NCI-H2171 treated with DMSO at 0.1 percent for 48 hours (cell line): ENCODE measurements at regions not wholly inside any gene's neighbourhood (a gene's known extent, or its start where the extent isn't known, plus 50 kb on each side); places are given as distances from the start of the nearest gene placed in this dataset.
"Not testable (repeated sequence)": the region's sequence is repeated elsewhere in the genome, so short reads cannot be mapped to it uniquely, and the experiment has no call there.

ENCODE experiments used
- DNase-seq: peaks from one replicate; lab custom pipeline; 2025; lab: John Stamatoyannopoulos, UW

DNA sequence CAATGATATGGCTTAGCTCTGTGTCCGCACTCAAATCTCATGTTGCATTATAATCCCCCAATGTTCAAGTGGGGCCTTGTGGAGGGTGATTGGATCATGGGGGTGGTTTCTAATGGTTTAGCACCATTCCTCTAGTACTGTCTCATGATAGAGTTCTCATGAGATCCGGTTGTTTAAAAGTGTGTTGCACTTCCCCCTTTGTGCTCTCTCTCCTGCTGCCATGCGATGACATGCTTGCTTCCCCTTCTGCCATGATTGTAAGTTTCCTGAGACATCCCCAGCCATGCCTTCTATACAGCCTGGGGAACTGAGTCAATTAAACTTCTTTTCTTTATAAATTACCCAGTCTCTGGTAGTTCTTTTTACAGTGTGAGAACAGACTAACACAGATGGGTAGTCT is 427.1 kb downstream of the CHSY3 start:
- DNase-seq, result no peak

DNA sequence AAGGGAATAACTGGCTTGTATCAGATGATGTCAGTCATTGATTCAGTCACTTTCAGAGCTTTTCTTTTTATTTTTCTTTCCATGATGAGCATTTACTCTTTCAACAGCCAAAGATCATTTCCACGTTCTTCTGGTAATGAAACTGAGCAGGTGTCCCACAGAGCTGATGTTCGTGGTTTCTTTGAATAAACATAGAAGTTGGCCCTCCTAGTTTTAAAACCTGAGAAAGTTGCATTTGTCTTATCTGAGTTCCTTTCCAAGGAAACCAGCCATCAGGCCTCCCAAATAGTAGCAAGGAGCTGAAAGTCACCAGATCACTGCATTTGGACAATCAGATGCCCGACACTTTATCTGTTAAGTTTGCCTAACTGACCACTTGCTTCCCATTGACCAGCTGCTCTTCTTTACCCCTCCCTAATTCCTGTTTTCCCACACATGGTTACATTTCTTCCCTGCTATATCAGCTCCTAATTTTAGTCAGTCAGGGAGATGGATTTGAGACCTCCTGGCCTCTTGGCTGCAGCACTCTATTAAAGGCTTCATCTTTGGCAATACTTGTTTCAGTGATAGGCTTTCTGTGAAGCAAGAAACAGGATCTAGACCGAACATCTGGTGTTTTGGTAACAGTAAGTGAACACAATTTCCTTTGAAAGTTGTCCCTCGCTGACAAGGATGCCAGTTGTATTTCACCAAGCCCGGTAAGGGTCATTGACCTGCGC is 420.8 kb downstream of the CHSY3 start:
- DNase-seq, result no peak

DNA sequence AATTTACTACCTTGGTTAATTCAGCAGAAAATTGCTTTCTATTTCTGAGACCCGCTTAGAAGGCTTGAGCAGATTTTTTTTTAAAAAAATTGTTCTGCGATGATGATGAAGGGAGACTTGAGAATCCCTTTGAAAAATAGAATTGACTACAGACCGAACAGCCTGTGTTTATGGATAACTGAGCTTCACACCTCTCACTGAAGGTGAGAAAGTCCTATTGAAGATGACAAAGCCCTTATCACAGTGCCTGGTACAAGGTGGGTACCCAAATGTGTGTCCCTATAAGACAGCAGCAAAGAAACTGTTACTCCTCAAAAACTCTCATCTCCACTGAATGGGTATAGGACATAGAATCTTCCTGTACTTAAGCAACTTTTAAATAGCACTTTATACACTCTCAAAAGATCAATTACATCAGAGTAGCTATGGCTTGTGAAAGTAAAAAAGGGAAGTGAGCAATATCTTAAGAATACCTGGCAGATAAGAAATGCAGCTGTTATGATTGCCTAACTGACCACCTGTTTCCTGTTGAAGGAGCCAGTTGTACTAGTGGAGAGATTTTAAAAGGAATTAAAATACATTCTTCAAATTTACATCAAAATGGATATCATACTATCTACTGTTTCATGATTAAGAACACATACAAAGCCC is 419.7 kb downstream of the CHSY3 start:
- DNase-seq, result no peak

DNA sequence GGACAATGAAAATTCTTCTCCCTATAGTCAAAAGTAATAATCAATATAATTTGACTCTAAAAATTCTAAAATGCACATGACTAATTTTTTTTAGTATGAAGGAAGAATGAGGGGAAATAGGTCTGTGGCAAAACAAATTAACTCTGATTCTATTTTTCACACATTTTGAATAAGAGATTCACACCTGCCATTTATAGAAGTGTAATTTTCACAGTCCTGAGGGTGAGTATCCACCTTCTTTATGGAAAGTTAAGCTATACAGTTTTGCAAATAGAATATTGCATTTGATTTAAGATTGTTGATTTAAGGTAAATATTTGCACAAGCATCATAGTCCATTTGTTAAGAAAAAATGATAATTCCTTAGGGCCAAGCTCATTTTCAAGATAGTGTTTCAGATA is 417.7 kb downstream of the CHSY3 start:
- no peak for DNase-seq

DNA sequence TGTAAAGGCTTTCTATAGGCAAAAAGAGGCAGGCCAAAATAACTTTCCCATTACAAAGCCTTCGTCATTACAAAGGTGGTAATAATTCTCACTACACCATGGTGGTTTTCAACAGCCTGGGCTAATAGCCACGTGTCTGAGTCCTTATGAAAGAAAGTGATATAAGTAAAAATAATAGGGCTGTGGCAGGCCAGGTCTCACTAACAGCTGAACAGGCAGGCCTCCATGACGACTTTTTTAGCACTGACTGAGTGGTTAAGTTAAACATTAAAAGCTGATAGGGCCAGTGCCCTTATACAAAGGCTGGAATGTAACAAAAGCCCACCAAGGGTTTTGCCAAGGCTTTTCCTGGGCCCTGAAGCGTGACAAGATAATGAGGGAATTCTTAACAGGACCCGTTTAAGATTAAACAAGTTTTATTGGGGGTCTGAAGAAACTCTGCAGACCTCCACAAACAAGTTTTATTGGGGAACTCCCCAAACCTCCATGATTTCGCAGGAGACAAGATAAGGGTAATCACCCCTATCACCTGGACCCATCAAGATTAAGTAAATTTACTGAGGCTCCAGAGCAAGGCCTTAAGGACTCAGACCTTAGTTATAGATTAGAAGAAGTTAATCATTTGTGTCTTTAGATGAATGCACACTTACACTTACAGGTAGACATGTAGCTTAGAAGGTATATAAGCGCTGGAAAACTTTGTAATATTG is 412.9 kb downstream of the CHSY3 start:
- DNase-seq, result no peak

DNA sequence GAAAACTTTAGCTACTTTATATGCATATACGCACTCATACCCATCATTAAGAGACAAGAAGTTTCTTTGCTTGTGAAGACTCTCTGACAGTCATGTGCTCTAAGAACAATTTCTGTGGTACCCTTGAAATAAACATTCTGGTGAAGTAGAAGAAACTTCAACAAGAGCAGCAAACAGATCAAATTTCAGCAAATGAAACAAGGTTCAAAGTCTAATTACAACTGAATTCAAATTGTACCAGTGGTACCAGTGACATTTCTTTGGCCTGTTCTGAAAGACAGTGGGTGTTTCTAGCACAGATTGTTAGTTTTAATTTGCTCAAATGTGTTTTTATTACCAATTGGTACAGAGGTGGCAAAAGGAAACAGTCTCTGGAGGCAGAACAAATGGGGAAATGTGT is 391.0 kb downstream of the CHSY3 start:
- no peak for DNase-seq

DNA sequence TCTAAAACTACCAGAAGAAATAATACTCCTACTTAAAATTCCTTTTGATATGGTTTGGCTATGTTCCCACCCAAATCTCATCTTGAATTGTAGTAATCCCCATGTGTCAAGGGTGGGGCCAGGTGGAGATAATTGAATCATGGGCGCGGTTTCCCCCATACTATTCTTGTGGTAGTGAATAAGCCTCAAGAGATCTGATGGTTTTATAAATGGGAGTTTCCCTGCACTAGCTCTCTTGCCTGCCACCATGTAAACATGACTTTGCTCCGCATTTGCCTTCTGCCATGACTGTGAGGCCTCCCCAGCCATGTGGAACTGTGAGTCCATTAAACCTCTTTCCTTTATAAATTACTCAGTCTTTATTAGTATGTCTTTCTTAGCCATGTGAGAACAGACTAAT is 390.5 kb downstream of the CHSY3 start:
- not testable (repeated sequence) for DNase-seq

DNA sequence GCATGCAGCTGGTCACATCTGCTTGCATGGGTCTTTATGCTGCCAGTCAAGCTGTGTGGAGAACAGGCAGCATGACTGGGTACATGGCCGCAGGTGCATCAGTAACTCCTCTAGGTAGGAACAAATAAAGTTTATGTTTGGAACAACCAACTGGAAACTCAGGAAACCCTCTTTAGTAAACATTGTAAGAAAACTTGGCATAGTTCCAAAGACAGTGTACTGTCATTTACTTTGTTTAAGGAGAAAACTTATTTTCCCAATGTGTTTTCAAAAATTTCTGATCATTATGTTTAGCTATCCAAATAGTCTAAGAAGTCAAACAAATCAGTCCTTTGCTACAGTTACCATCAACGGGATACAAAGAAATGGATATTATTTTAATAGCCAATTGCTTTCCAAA is 386.0 kb downstream of the CHSY3 start:
- DNase-seq, result no peak

DNA sequence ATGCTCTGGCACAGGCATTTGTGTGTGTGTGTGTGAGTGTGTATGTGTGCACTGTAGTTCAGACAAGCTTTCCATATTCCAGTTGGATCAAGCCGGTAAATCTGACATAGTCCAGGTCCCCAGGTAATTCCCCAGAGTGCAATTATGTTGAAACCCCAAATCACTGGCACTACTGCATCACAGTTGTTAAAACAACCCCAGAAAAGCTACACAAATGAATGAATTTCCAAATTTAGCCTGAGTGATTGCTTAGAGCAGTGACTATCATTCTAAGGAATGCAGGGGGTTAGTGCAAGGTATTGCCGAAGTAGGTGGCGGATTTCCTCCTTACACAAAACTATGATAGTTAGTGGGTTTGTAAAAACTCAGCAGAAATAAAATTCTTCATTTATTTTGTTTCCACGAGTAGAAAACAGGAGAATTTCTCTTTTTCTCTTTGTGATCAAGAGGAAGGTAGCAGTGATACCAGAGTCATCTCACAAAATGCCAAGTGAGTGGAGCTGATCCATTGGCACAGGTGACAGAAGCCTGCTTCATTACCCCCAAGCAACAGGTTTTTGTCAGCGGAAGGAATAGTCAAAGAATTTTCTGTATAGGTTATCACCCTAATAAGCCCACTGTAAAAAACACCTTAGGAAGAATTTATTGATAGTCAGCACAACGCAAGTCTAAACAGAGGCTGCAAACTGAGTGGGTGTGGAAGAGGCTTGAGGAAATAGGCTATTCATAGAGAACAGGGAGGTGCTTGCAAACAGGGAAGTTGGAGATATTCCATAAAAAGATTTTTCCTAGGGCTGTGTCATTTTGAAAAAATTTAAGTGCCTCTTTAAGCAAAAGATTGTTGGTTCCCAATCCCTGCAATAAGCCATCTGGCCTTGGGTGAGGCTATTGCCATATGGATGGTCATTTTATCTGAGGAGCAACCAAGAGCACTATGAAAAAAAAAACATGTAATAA is 385.1 kb downstream of the CHSY3 start:
- DNase-seq, result no peak

DNA sequence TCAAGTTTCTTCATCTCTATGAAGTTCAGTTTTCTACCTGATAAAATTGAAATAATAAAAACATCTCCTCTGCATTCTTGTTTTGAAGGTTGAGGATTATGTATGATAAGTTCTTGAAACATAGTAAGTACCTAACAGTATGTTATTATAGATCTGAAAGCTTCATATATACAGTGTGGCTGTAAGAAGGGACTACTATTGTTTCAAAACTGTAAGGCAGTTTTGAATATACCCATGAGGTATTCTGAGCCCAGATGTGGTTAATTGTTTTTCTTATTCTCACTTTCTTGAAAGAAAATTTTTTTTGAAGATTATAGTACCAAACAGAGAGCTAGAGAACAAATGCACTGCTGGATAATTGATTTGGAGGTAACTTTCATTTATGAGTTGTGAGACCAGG is 383.2 kb downstream of the CHSY3 start:
- DNase-seq, result no peak

DNA sequence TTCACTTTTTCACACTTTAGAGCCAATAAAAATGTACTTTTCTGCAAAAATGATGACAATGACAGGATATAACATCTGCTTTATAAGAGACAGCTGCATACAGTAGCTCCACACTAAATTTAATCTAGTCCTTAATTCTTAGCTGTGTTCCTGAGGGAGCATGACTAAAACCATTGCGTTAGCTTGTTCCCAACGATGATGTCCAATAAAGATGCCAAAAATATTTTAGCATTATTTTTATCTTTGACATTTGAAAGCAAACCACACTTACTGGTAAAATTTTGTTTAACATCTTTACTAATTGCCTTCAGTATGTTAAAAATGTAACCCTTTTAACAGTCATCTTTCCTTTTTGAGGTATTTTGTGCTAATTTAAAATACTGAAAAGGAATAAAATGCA is 382.7 kb downstream of the CHSY3 start:
- DNase-seq, result no peak

DNA sequence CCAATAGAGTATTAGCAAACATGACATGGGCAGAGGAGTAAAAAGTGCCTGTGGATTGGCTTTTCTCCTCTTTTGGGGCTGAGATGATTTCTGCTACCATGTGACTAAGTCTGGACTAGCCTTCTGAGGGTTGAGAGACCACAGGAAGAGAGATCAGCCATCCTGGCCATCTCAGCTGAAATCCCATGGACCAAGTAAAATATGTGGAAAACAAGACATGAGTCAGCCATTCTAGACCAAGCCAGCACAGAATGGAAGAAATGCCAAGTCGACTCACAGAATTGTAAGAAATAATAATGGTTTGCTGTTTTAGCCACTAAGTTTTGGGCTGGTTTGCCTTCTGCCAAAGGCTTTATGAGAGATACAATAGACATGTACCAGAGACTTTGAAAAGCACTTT is 377.8 kb downstream of the CHSY3 start:
- no peak for DNase-seq

DNA sequence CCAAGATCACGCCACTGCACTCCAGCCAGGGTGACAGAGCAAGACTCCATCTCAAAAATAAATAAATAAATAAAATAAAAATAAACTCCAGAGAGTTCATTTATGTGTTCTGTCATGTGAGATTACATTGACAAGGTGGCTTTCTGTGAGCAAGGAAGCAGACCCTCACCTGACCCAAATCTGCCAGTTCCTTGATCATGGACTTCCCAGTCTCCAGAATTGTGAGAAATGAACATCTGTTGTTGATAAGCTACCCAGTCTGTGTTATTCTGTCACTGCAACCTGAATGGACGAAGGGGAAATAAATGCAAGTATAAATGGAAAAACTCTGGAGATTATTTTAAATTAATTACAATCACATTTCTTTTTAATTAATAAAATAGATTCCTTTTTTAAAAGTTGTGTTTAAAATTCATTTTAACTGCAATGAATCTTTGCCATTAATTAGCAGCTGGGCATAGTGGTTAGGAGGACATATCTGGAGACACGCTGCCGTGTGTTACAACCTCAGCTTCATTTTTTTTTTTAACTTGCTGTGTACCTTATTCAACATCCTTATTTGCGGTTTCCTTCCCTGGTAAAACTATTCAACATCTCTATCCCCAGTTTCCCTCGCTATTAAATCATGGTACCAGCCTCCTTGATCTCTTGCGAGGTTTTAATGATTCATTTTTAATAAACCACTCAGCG is 376.4 kb downstream of the CHSY3 start:
- no peak for DNase-seq

DNA sequence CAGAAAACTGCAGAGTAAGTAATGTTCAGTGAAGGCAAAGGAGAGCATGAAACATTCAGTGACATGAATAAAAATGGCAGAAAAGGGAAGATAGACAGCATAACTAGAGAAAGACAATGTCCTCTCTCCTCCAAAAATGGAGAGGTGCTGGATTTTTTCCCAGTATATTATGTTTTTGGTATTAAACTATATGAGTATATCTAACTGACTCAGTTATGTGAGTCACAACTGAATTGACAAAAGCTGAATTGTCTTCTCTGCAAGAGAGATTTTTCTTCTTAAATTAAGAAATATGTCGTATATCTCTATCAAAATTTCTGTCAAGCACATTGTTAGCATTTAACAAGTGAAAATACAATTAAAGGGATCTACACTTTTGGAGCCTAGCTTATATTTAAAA is 375.1 kb downstream of the CHSY3 start:
- no peak for DNase-seq

DNA sequence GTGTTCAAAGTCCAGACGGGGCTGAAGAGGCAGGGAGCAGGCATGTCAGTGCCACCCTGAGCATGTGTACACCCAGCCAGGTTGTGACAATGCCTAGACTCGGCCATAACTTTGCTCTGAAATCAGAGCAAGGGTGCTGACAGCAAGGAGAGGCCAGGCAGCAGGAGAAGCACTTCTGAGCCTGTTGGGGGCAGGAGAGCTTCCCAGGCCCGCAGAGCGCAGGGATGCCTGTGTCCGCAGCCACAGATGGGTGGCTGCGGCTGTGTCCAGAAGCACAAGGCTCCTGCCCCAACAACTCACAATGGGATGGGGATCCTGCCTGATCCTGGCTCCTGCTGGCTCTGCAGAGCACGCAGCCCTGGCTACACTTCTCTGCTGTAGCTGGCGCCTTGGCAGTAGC is 373.9 kb downstream of the CHSY3 start:
- DNase-seq, result no peak

DNA sequence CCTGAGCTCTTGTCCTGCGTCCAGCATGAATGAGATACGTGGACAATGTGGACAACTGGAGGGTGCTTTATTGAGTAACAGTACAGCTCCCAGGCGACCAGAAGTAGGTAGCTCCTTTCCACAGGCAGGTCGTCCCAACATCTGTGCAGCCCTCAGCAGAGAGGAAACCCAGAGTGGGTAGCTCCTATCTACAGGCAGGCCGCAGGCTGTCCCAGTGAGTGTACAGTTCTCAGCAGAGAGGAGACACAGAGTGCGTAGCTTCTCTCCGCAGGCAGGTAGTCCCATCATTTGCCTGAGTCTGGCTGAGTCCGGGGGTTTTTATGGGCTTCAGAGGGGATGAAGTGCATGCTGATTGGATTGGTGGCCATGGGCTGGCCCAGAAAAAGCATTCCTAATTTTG is 373.3 kb downstream of the CHSY3 start:
- DNase-seq, result no peak

DNA sequence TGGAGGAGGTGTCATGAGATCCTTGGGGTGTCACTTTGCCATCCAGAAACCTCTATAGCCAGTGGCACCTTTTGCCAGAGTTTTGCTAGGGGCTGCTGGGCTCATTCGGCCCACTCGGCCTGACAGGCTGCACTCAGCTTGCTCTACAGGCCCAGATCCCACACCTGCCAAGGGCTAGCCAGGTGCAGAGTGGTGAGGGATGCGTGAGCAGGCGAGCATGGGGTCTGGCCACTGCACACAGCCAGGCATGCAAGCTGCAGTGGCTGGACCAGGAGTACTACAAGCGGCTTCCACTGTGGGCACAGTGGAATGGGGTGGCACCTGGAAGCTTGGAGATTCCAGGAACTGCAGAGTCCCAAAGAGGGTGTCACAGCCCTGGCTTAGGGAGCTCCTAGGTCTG is 372.7 kb downstream of the CHSY3 start:
- no peak for DNase-seq

DNA sequence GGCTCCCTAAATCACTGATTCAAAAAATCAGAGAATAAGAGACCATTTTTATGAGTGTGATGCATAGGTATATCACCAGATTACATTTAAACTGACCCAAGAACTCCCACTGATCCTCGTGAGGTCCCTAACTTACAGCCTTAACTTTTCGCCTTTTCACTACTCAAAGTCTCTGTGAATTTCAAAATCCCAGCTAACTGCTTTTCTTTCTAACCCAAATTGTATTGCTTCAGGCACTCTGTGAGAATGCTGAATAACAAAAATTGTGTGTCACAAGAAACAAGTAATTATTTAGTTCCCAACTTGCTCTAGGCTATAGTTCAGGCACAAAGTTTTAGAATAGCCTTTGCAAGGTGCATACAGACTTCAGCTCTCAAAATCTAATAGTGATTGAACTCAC is 368.6 kb downstream of the CHSY3 start:
- no peak for DNase-seq

DNA sequence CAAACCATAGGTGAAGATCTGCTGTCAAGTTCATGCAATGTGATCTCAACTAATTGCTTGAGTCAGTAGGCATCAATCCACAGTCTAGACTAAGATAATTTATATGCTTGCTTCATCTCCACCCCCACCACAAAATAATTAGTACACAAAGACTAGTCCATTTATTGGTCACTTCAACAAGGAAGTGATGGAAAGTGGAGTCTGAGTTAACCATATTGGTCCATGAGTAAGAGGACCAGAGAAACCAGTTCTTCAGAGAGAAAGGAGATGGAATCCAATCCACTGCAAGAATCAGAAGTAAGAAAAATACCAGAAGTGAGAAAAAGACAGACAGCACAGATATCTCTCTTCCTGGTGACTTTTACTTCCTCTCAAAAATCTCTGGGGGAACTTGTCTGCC is 366.5 kb downstream of the CHSY3 start:
- DNase-seq, result no peak

DNA sequence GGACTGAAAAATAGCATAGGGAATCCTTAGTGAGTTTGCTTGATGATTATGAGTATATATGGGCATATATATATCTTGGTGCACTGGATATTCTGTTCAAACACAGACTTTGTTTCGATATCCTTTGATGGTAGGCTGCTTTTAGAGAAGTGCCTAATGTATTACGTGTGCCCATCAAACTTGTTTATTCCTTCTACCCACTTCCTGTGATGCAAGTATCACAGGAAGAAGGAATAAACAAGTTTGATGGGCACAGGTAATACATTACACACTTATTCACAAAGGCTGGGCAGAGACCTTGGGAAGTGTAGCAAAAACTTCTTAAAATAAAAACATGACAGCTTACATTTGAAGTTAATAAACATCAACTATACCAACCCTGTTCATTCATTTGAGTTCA is 364.2 kb downstream of the CHSY3 start:
- DNase-seq, result no peak

DNA sequence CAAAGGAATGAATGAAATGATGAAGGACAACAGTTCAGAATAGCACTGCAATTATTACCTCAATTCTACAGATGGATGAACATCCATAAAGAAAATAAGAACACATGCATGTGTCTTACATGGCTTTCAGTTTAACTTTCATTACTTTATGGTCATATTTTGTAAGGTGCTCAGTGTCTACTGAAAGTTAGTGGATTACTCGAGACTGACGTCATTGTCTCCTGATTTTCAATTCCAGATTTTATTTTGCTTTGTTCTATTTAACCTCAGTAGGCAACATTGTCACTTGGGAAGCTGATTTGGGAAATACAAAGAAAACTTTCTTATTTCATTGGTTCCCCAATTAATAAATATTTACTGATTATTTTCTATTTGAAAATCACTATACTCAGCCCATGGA is 363.7 kb downstream of the CHSY3 start:
- no peak for DNase-seq

DNA sequence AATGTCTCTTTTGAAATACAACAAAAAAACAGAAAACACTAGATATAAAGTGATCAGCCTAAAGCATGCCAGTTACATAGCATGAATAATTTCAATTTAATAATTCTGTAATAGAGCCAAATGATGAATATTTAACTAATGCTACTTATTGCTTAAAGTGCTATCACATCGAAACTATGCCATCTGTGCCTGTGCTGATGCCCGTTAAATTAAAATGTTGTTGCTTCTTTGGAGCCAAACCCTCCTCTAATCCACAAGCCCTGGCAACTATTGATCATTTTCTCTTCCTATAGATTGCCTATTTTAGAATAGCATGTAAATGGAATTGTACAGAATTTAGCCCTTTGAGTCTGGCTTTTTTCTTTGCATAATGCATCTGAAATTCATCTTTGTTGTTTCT is 356.2 kb downstream of the CHSY3 start:
- no peak for DNase-seq
